A549 (cell line): ENCODE measurements at regions not wholly inside any gene's neighbourhood (a gene's known extent, or its start where the extent isn't known, plus 50 kb on each side); places are given as distances from the start of the nearest gene placed in this dataset.

ENCODE experiments used
- ATAC-seq, 2 experiments: fragments of 200-7000 bp in 1 of 2; fragments of >200 bp in 1 of 2; cut with Nextera tagmentation in 1 of 2; cut with Tn5 transposase in 1 of 2; 3 replicates each; pipeline versions ENCODE4 v1.8.0 to v1.9.1; 2018 to 2020; ENCODE audit warnings: mild to moderate bottlenecking in 1 of 2, moderate library complexity in 1 of 2
- CTCF ChIA-PET: fragments of 300-600 bp; sonication (Branson Sonifier 250); formaldehyde crosslinking; extraction: SDS; loops from one replicate; lab custom pipeline; 2021; ENCODE audit warnings: antibody characterized with exemption, inconsistent platforms; lab: Yijun Ruan, JAX
- POLR2A ChIA-PET: fragments of 350-600 bp; formaldehyde crosslinking; extraction: SDS; loops from one replicate; lab custom pipeline; 2021; ENCODE audit warnings: antibody characterized with exemption, inconsistent platforms; lab: Yijun Ruan, JAX
- DNase-seq, 2 experiments: peaks; one replicate each; pipeline versions ENCODE4 v3.0.0 to v3.0.0-alpha.2; 2011 to 2016; ENCODE audit warnings: low read depth in 1 of 2, low spot score in 1 of 2
- FAIRE-seq: peaks from 2 replicates; lab custom pipeline; 2011; peaks lifted over from hg19 to GRCh38; lab: Jason Lieb, UNC
- H3K27ac ChIP-seq, 2 experiments: fragments of >200 bp; sonication (Bioruptor Twin); formaldehyde crosslinking; 3 replicates each; pipeline ENCODE4 v1.5.1; 2016 to 2017
- H3K4me1 ChIP-seq: fragments of >200 bp; sonication (Bioruptor Twin); formaldehyde crosslinking; 3 replicates; pipeline ENCODE4 v1.6.1; 2016
- H3K4me2 ChIP-seq: fragments of >200 bp; sonication (Bioruptor Twin); formaldehyde crosslinking; 3 replicates; pipeline ENCODE4 v1.6.1; 2016
- H3K4me3 ChIP-seq: fragments of >200 bp; sonication (Bioruptor Twin); formaldehyde crosslinking; 3 replicates; pipeline ENCODE4 v1.5.1; 2016
- H3K9me3 ChIP-seq: fragments of >200 bp; sonication (Bioruptor Twin); formaldehyde crosslinking; 3 replicates; pipeline ENCODE4 v1.6.1; 2016
- ATOH8 ChIP-seq: fragments of 250-450 bp; sonication (Bioruptor Pico); IDR thresholded peaks from 2 replicates; pipeline ENCODE4 v1.5.0; 2020; ENCODE audit warnings: low read depth, mild to moderate bottlenecking, moderate library complexity
- BHLHE40 ChIP-seq: IDR thresholded peaks from 2 replicates; pipeline ENCODE4 v1.6.1; 2012; ENCODE audit warnings: low read depth, low read length, inconsistent platforms
- CBX2 ChIP-seq: fragments of 200-600 bp; sonication (generic); IDR thresholded peaks from 2 replicates; pipeline ENCODE4 v1.6.1; 2016; ENCODE audit warnings: low read depth, mild to moderate bottlenecking, borderline replicate concordance
- CBX8 ChIP-seq: fragments of 200-600 bp; sonication (generic); IDR thresholded peaks from 2 replicates; pipeline ENCODE4 v1.6.1; 2016
- CEBPB ChIP-seq, 2 experiments: fragments of >200 bp in 1 of 2; sonication (Bioruptor Twin) in 1 of 2; formaldehyde crosslinking in 1 of 2; IDR thresholded peaks; 2 replicates each; pipeline ENCODE4 v1.6.1; 2012 to 2016
- CHD4 ChIP-seq: fragments of 200-600 bp; sonication (generic); IDR thresholded peaks from 2 replicates; pipeline ENCODE4 v1.6.1; 2016; ENCODE audit warnings: antibody characterized with exemption, mild to moderate bottlenecking, borderline replicate concordance
- E2F6 ChIP-seq: IDR thresholded peaks from 2 replicates; pipeline ENCODE4 v1.6.1; 2012; ENCODE audit warnings: low read depth, borderline replicate concordance
- EHF ChIP-seq: fragments of 250-450 bp; sonication (Bioruptor Pico); IDR thresholded peaks from 2 replicates; pipeline ENCODE4 v1.5.0; 2020; ENCODE audit warnings: mild to moderate bottlenecking
- EP300 ChIP-seq, 2 experiments: fragments of >200 bp; sonication (Bioruptor Twin); formaldehyde crosslinking; IDR thresholded peaks; 2 replicates in 1 of 2; 3 replicates in 1 of 2; pipeline ENCODE4 v1.6.1; 2016 to 2017
- ESRRA ChIP-seq: fragments of 150-350 bp; IDR thresholded peaks from 2 replicates; pipeline ENCODE4 v1.6.1; 2014; ENCODE audit warnings: mild to moderate bottlenecking, low read length, borderline replicate concordance
- FOSB ChIP-seq: fragments of 250-450 bp; sonication (Bioruptor Pico); IDR thresholded peaks from 2 replicates; pipeline ENCODE4 v1.5.0; 2020; ENCODE audit warnings: mild to moderate bottlenecking, moderate library complexity
- HOXB13 ChIP-seq: fragments of 250-450 bp; sonication (Bioruptor Pico); IDR thresholded peaks from 2 replicates; pipeline ENCODE4 v1.5.0; 2020; ENCODE audit warnings: low read depth, mild to moderate bottlenecking, moderate library complexity
- JUN ChIP-seq, 2 experiments: fragments of >200 bp; sonication (Bioruptor Twin); formaldehyde crosslinking; IDR thresholded peaks; 2 replicates in 1 of 2; 3 replicates in 1 of 2; pipeline ENCODE4 v1.6.1; 2016 to 2017
- JUNB ChIP-seq: fragments of >200 bp; sonication (Bioruptor Twin); formaldehyde crosslinking; IDR thresholded peaks from 2 replicates; pipeline ENCODE4 v1.6.1; 2016
- KDM5A ChIP-seq: fragments of 200-600 bp; sonication (generic); IDR thresholded peaks from 2 replicates; pipeline ENCODE4 v1.6.1; 2016; ENCODE audit warnings: antibody characterized with exemption, mild to moderate bottlenecking
- MAFK ChIP-seq: fragments of 450-650 bp; IDR thresholded peaks from 2 replicates; pipeline ENCODE4 v1.6.1; 2014; ENCODE audit not compliant: partially characterized antibody
- MAX ChIP-seq: IDR thresholded peaks from 2 replicates; pipeline ENCODE4 v1.6.1; 2012
- MAZ ChIP-seq: fragments of 150-350 bp; IDR thresholded peaks from 2 replicates; pipeline ENCODE4 v1.6.1; 2014; ENCODE audit warnings: antibody characterized with exemption, low read depth, low read length, borderline replicate concordance
- MYC ChIP-seq: IDR thresholded peaks from 2 replicates; pipeline ENCODE4 v1.6.1; 2012; ENCODE audit warnings: mild to moderate bottlenecking, inconsistent platforms, low read length, improper control_type of control experiment, borderline replicate concordance
- NPAS2 ChIP-seq: fragments of 250-450 bp; sonication (Bioruptor Pico); IDR thresholded peaks from 2 replicates; pipeline ENCODE4 v1.8.0; 2022; ENCODE audit warnings: mild to moderate bottlenecking, moderate library complexity, borderline replicate concordance
- NR3C1 ChIP-seq: fragments of >200 bp; sonication (Bioruptor Twin); formaldehyde crosslinking; IDR thresholded peaks from 3 replicates; pipeline ENCODE4 v1.6.1; 2017
- PHF8 ChIP-seq: fragments of 200-600 bp; sonication (generic); IDR thresholded peaks from 2 replicates; pipeline ENCODE4 v1.6.1; 2016; ENCODE audit warnings: low read depth, mild to moderate bottlenecking, antibody characterized with exemption, moderate library complexity, borderline replicate concordance
- POLR2A ChIP-seq: IDR thresholded peaks from 2 replicates; pipeline ENCODE4 v1.6.1; 2012; ENCODE audit warnings: mild to moderate bottlenecking, low read length
- RARB ChIP-seq: fragments of 250-450 bp; sonication (Bioruptor Pico); IDR thresholded peaks from 2 replicates; pipeline ENCODE4 v1.8.0; 2021; ENCODE audit warnings: mild to moderate bottlenecking, moderate library complexity
- TFCP2L1 ChIP-seq: fragments of 250-450 bp; sonication (Bioruptor Pico); IDR thresholded peaks from 2 replicates; pipeline ENCODE4 v1.5.0; 2021; ENCODE audit warnings: mild to moderate bottlenecking
- USF2 ChIP-seq: fragments of 450-650 bp; IDR thresholded peaks from 2 replicates; pipeline ENCODE4 v1.6.1; 2014; ENCODE audit warnings: antibody characterized with exemption
- ZC3H11A ChIP-seq: fragments of 450-650 bp; IDR thresholded peaks from 2 replicates; pipeline ENCODE4 v1.6.1; 2014; ENCODE audit warnings: antibody characterized with exemption, mild to moderate bottlenecking
- ZFP36 ChIP-seq: fragments of 450-650 bp; IDR thresholded peaks from 2 replicates; pipeline ENCODE4 v1.6.1; 2014; ENCODE audit warnings: borderline replicate concordance; ENCODE audit not compliant: partially characterized antibody
- ZNF302 ChIP-seq: fragments of 250-450 bp; sonication (Bioruptor Pico); IDR thresholded peaks from 2 replicates; pipeline ENCODE4 v1.9.0; 2021; ENCODE audit warnings: inconsistent platforms, mild to moderate bottlenecking, moderate library complexity
- WGBS: methylation state at CpG from one replicate; pipeline ENCODE4 v1.1.6; 2017; ENCODE audit errors: missing lambda C conversion rate; 5-methylcytosine and 5-hydroxymethylcytosine counted together

- POLR2A ChIA-PET: no interaction called here
- peaks cover 15% of the 10 kb centered on the region; the same call in 2 of the 3 replicates for H3K9me3 ChIP-seq
- no peak overlapping the region for H3K4me3 ChIP-seq
- no peaks in the 10 kb centered on the region for H3K4me1 ChIP-seq
- no peak for ATAC-seq
- DNase-seq: no peak
- no peak overlapping the region for H3K4me2 ChIP-seq
- no peak overlapping the region for H3K27ac ChIP-seq
- TF ChIP-seq MYC (no peak), CBX2 (no peak), EHF (CRISPR knock-in tag) (no peak), E2F6 (no peak), ZNF302 (CRISPR knock-in tag) (no peak), ZC3H11A (no peak), KDM5A (no peak)
- TF ChIP-seq, all 56 proteins: peak for 0
- WGBS: under 1% methylated on average over 2 of the region's 2 CpGs
- FAIRE-seq: no peak
- CTCF ChIA-PET: no interaction called here
Measured at GRCh38 chr15:94877833-94878232, 646.5 kb downstream of the MCTP2 start.

- H3K9me3 ChIP-seq: peaks cover 20% of the 10 kb centered on the region
- FAIRE-seq (no peak), ATAC-seq (no peak), DNase-seq (no peak)
- H3K4me2 ChIP-seq: no peak overlapping the region
- TF ChIP-seq ZNF302 (CRISPR knock-in tag) (no peak), MAFK (no peak), NR3C1 (no peak), RARB (CRISPR knock-in tag) (no peak), ATOH8 (CRISPR knock-in tag) (no peak), CEBPB (IDR thresholded peaks at IDR 0.05) (no peak), BHLHE40 (no peak), JUN (IDR thresholded peaks at IDR 0.05) (no peak), CHD4 (no peak), MAZ (no peak), CBX8 (no peak), USF2 (no peak)
- ChIA-PET CTCF (interaction anchor here (0.5 kb wide), 1 partner anchor 1445 kb away, joined by 3 read pairs; no protein-coding TSS in a partner anchor), POLR2A (no interaction called here)
- H3K27ac ChIP-seq: no peak overlapping the region
- WGBS: 0% methylated on average over 8 of the region's 10 CpGs
- no peaks in the 10 kb centered on the region for H3K4me1 ChIP-seq
- H3K4me3 ChIP-seq: no peak overlapping the region
Measured at GRCh38 chr15:94882071-94882712, 650.8 kb downstream of the MCTP2 start.

GRCh38 chr15:94887391-94887790 is 656.0 kb downstream of the MCTP2 start:
- Histone ChIP-seq H3K9me3 (peaks cover 19% of the 10 kb centered on the region; the same call in 2 of the 3 replicates), H3K27ac (no peak overlapping the region), H3K4me2 (no peak overlapping the region), H3K4me3 (no peak overlapping the region), H3K4me1 (no peaks in the 10 kb centered on the region)
- FAIRE-seq: no peak
- TF ChIP-seq ESRRA: no peak
- DNase-seq: no peak
- no peak for ATAC-seq
- CTCF ChIA-PET: no interaction called here
- POLR2A ChIA-PET: no interaction called here

GRCh38 chr15:94889153-94889552 is 657.8 kb downstream of the MCTP2 start:
- WGBS: 26% methylated on average over 5 of the region's 5 CpGs
- ATAC-seq (no peak), FAIRE-seq (no peak)

More at GRCh38 chr15:94889153-94889552, 657.8 kb downstream of the MCTP2 start:
- Histone ChIP-seq H3K4me2 (no peak overlapping the region), H3K27ac (no peak overlapping the region), H3K4me3 (no peak overlapping the region), H3K4me1 (no peaks in the 10 kb centered on the region), H3K9me3 (peaks cover 9% of the 10 kb centered on the region; the same call in 2 of the 3 replicates)
- ChIA-PET POLR2A (no interaction called here), CTCF (no interaction called here)
- no peak for TF ChIP-seq MAZ
- no peak for TF ChIP-seq JUNB
- TF ChIP-seq POLR2A: no peak
- no peak for TF ChIP-seq FOSB
- TF ChIP-seq MAX: no peak
- no peak for TF ChIP-seq TFCP2L1 (CRISPR knock-in tag)
- TF ChIP-seq PHF8: no peak
- no peak for TF ChIP-seq HOXB13 (CRISPR knock-in tag)
- TF ChIP-seq NPAS2: no peak
- TF ChIP-seq ZFP36: no peak
- no peak for TF ChIP-seq EP300 (IDR thresholded peaks at IDR 0.05)
- no peak for DNase-seq
